ENCODE measurements at regions not wholly inside any gene's neighbourhood (a gene's known extent, or its start where the extent isn't known, plus 50 kb on each side); places are given as distances from the start of the nearest gene placed in this dataset.
A peak's percentile ranks its signal among the peaks of the same experiment; 100 is the strongest.
"Not testable (repeated sequence)": the region's sequence is repeated elsewhere in the genome, so short reads cannot be mapped to it uniquely, and the experiment has no call there.

DNA sequence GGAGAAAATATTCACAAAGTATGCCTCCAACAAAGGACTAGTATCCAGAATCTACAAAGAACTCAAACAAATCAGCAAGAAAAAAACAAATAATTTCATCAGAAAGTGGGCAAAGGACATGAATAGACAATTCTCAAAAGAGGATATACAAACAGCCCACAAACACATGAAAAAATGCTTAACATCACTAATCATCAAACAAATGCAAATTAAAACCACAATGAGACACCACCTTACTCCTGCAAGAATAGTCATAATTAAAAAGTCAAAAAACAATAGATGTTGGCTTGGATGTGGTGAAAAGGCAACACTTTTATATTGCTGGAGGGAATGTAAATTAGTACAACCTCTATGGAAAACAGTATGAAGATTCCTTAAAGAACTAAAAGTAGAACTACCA lies 63.8 kb upstream of the IKZF1 start:
- H3K27me3 ChIP-seq (ENCODE audit: control insufficient read depth in 2 of 2, insufficient read depth in 2 of 2, low read length in 2 of 2); H3K4me3 Mint-ChIP-seq; H3K4me1 Mint-ChIP-seq; H3K27ac ChIP-seq (ENCODE audit: low read depth in 1 of 2, low read length in 2 of 2); DNase-seq; H4K20me1 ChIP-seq (ENCODE audit: insufficient read depth, low read length); H3K36me3 ChIP-seq (replicated peaks in 1 of 2; ENCODE audit: control insufficient read depth in 1 of 2, insufficient read depth in 2 of 2, low read length in 2 of 2); H3K27me3 Mint-ChIP-seq (ENCODE audit: low read depth in 3 of 3); intact Hi-C loops (cut with micrococcal nuclease); H3K79me2 ChIP-seq (ENCODE audit: insufficient read depth, low read length); H2AFZ ChIP-seq (ENCODE audit: insufficient read depth, low read depth, low read length, poor library complexity, severe bottlenecking); H3K9me3 ChIP-seq (replicated peaks in 1 of 2; ENCODE audit: control insufficient read depth in 1 of 2, insufficient read depth in 1 of 2, low read length in 2 of 2); H3K36me3 Mint-ChIP-seq; H3K9ac ChIP-seq (ENCODE audit: insufficient read depth, low read length, poor library complexity, severe bottlenecking); H3K4me3 ChIP-seq (replicated peaks in 1 of 3; ENCODE audit: low read depth in 2 of 3, low read length in 3 of 3); H3K4me2 ChIP-seq (replicated peaks; ENCODE audit: extremely low read depth, low read length, poor library complexity, severe bottlenecking); H3K4me1 ChIP-seq (ENCODE audit: control insufficient read depth in 1 of 2, insufficient read depth in 2 of 2, low read length in 2 of 2): not testable (repeated sequence)
- peaks cover 4 to 23% (median 13%) of the 10 kb centered on the region in 7 donors for H3K9me3 Mint-ChIP-seq
- H3K27ac Mint-ChIP-seq = peak overlapping the region in 1 of 7 donors; percentile 47

DNA sequence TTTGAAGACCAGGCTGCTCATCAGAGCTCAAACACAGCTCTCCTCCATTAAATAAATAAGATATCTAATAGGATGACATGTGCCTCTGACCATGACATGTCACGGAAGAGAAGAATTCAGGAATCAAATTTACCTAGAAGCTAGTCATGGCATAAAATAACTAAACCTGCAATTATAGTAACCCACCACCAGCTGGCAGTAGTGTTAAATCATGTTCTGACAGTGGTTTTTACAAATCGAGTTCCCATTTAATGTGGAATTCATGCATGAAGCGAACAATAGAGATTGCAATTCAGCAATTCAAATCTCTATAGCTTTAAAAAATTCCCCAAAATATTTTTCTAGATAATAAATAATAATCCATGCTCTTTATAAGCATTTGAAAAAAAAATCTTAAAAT lies 74.6 kb upstream of the IKZF1 start:
- Histone ChIP-seq H3K4me3 (replicated peaks in 1 of 3; ENCODE audit: low read depth in 2 of 3, low read length in 3 of 3) (no peak overlapping the region), H4K20me1 (ENCODE audit: insufficient read depth, low read length) (no peaks in the 10 kb centered on the region), H3K36me3 (replicated peaks in 1 of 2; ENCODE audit: control insufficient read depth in 1 of 2, insufficient read depth in 2 of 2, low read length in 2 of 2) (no peaks in the 10 kb centered on the region), H3K27me3 (ENCODE audit: control insufficient read depth in 2 of 2, insufficient read depth in 2 of 2, low read length in 2 of 2) (no peaks in the 10 kb centered on the region), H3K4me2 (replicated peaks; ENCODE audit: extremely low read depth, low read length, poor library complexity, severe bottlenecking) (no peak overlapping the region), H3K4me1 (ENCODE audit: control insufficient read depth in 1 of 2, insufficient read depth in 2 of 2, low read length in 2 of 2) (peaks cover 19 to 32% of the 10 kb centered on the region in 2 donors), H2AFZ (ENCODE audit: insufficient read depth, low read depth, low read length, poor library complexity, severe bottlenecking) (no peak overlapping the region), H3K27ac (ENCODE audit: low read depth in 1 of 2, low read length in 2 of 2) (no peak overlapping the region), H3K9me3 (replicated peaks in 1 of 2; ENCODE audit: control insufficient read depth in 1 of 2, insufficient read depth in 1 of 2, low read length in 2 of 2) (peaks cover 0 to 6% of the 10 kb centered on the region in 2 donors), H3K9ac (ENCODE audit: insufficient read depth, low read length, poor library complexity, severe bottlenecking) (no peak overlapping the region), H3K79me2 (ENCODE audit: insufficient read depth, low read length) (no peaks in the 10 kb centered on the region)
- intact Hi-C loops (cut with micrococcal nuclease) = loop anchor here (5.0 kb wide), 2 partner anchors 72 to 127 kb away; partner anchors contain the start of gene IKZF1 (in 1 of the 2)
- Mint-ChIP-seq H3K27me3 (ENCODE audit: low read depth in 3 of 3) (no peaks in the 10 kb centered on the region), H3K36me3 (peaks cover 0 to 1% of the 10 kb centered on the region in 2 donors), H3K4me3 (no peak overlapping the region), H3K9me3 (peaks cover 4 to 10% (median 6%) of the 10 kb centered on the region in 7 donors), H3K4me1 (peaks cover 28% of the 10 kb centered on the region), H3K27ac (no peak overlapping the region)
- peak in 1 of 3 donors; percentile 8 for DNase-seq
- TF ChIP-seq, protein P1, sequence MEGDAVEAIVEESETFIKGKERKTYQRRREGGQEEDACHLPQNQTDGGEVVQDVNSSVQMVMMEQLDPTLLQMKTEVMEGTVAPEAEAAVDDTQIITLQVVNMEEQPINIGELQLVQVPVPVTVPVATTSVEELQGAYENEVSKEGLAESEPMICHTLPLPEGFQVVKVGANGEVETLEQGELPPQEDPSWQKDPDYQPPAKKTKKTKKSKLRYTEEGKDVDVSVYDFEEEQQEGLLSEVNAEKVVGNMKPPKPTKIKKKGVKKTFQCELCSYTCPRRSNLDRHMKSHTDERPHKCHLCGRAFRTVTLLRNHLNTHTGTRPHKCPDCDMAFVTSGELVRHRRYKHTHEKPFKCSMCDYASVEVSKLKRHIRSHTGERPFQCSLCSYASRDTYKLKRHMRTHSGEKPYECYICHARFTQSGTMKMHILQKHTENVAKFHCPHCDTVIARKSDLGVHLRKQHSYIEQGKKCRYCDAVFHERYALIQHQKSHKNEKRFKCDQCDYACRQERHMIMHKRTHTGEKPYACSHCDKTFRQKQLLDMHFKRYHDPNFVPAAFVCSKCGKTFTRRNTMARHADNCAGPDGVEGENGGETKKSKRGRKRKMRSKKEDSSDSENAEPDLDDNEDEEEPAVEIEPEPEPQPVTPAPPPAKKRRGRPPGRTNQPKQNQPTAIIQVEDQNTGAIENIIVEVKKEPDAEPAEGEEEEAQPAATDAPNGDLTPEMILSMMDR (IDR thresholded peaks at IDR 0.05) = peak; percentile 49
- WGBS (ENCODE audit: insufficient coverage) = no CpG with 5 or more reads among the region's 3 CpGs
